ENCODE measurements at regions not wholly inside any gene's neighbourhood (a gene's known extent, or its start where the extent isn't known, plus 50 kb on each side); places are given as distances from the start of the nearest gene placed in this dataset.

DNA sequence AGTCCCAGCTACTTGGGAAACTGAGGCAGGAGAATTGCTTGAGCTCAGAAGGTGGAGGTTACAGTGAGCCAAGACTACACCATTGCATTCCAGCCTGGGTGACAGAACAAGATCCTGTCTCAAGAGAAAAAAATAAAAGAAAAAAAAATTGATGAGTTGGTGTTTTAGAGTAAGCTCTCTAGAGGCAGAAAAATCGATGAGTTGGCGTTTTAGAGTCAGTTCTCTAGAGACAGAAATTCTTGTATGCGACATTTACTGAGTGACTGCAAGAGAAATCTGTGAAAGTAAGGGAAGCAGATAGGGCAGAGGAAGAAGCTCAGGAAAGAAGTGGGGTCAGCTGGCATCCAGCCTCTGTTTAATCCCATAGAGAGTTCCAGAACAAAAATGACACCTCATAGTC lies 298.7 kb upstream of the ARRDC4 start:
- no peak for DNase-seq

DNA sequence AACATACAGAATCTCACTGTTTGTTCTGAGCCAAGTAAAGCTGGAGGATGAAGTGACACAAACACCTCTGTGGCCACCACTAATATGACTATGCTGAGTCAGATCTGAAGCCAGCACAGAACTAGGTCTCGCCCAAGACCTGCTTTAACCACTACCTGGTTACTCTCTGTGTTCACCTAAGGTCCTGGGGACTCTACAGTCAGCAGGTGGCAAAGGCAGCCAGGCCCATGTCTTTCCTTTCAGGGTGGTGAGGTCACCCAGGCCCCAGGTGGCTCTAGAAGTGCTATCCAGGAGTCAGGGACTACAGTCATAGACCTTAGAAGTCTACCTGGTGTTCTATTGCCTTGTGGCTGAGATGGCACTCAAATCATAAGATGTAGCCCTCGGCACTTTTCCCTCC lies 287.9 kb upstream of the ARRDC4 start:
- no peak for DNase-seq

DNA sequence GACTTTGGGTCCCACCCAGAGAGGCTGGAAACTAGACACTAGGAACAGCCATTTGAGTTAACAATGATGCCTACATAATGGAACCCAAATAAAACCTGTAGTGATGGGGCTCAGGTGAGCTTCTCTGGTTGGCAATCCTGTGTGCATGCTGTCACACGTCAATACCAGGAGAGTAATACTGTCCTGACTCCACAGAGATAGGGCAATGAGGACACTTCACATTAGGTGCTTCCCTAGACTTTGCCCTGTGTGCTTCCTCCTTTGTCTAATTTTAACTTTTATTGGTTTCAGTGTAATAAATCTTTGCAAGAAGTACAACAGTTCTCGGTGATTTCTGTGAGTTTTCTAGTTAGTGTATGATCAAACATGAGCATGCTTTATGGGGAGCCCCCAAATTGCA lies 281.8 kb upstream of the ARRDC4 start:
- DNase-seq = no peak

DNA sequence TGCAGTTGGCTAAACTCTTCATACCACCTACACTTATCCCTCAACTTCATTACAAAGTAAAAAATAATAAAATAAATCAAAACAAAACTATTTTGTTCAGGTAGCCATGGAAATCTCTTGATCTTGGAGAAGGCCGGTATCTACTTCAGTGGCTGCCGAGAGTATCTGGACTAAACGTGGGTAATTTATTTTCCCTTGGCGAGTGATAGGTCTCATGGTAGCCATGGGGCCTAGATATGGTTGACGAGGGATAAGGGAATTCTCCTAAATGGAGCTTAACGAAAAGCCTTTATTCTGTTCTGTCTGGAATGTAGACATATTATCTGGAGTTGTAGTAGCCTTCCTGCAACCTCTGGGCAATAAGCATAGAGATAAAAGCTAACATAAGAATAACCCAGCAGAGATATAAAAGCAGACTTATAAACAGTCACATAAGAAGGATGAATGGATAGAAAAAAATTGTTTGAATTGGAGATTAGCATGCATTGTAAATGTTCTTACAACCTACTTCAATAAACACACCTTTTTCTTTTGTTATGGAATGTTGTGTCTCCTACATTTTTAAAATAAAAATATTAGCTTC lies 281.3 kb upstream of the ARRDC4 start:
- no peak for DNase-seq

DNA sequence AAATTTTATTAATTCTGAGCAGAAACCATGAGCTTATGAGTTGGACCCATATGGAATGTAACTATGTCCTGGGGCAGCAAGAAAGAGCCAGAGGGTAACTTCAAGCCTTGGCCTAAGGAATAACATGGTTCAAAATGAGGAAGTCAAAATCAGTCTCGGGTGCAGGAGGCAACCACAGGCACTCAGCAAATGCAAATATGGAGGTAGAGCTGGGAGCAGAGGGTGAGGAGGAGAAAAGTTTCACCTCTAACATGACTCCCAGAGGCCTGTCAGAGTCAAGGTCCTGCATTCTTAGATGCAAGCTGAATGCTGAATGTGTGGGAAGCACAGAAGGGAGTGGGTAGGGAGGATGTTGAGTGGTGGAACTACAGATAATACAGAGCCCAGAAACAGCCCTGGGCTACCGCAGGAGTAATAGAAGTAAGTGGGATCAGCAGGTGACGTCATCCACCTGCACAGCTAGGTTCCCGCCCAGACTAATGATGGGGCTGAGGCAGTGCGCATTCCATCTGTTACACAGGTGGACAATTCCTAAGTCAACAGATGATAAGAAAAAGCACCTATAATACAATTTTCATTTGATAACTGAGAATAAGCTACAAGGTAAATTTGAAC lies 279.8 kb upstream of the ARRDC4 start:
- no peak for DNase-seq

DNA sequence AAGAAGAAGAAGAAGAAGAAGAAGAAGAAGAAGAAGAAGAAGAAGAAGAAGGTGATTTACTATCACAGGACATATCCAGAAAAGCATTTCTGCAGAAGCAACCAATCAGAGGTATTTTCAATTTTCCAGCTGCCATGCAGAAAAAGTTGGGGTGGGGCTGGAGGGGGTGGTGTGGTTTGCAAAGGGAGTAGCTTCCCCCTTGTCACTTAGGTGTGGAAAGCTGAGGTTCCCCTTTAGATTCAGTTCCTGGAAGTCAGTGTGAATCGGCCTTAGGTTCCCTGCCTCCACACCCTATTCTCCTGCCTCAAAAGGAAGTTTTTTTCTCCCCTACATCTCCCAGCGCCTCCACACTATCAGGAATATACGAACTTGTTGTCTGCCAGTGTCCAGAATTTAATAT lies 276.7 kb upstream of the ARRDC4 start:
- no peak for DNase-seq

DNA sequence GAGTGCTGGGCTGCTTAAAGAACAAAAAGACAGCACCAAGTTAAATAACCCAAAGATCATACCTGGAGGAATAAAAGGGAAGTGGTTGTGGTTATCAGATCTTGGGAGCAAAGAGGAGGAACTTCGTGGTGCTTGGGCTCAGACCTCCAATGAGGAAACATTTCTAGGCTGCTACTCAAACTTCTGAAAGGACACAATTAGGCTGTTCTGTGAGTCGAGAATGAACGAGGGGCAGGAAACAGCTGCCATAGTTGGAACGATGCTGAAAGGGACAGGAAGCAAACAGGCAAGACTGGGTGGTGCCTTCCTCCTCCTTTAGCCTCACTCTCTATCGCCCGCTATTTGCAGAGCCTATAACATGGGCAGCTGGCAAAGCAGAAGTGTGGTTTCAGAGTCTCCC lies 276.3 kb upstream of the ARRDC4 start:
- no peak for DNase-seq

DNA sequence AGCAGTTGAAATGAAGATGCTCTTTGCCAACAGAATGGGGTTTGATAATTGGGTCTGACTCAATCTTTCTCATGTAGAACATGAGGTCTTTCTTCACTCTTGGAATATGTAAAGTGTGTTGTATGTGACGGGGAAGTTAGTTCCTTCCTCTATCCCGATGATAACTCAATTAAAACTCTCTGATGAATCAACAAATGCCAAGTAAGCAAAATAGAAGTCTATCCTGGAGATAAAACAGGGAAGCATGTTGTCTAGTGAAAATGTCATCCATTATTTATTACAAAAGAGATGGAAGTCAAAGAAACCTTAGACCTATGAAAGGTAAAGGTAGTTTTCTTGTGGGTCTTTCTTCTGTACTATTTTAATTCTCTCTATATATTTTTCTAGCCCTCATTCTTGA lies 274.2 kb upstream of the ARRDC4 start:
- DNase-seq = no peak

DNA sequence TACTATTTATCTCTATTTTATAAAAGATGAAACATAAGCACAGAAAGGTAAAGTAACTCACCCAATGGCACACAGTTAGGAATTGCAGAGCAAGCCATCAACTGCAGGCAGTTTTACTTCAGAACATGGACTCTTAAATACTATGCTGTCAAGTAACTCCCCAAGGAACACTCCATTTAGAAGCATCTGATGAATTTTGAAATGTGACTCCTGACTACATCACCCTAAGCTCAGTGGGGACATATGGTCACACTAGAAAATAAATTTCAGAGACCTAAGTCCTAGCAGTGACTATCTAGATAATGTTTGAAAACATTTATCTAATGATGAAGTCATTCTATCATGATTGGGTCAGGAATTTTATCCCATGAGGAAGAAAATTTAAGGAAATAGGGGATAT lies 272.8 kb upstream of the ARRDC4 start:
- DNase-seq = no peak

DNA sequence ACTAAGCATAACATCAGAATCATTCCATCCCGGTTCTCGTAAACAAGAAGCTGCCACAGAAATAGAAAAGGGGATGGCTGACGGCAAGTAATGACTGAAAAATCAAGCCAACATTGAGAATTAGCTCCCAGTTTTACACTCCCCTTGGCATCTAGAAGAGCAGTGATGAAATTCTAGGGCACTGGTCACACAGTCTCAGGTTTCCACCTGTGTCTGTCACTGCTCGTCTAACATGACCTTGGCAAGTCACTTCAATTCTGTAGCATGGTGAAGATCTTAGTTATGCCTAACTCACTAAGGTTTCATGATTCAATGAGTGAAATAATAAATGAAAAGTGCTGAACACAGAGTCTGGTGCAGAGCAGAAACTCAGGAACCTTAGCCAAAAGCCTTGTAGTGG lies 272.3 kb upstream of the ARRDC4 start:
- DNase-seq = no peak

DNA sequence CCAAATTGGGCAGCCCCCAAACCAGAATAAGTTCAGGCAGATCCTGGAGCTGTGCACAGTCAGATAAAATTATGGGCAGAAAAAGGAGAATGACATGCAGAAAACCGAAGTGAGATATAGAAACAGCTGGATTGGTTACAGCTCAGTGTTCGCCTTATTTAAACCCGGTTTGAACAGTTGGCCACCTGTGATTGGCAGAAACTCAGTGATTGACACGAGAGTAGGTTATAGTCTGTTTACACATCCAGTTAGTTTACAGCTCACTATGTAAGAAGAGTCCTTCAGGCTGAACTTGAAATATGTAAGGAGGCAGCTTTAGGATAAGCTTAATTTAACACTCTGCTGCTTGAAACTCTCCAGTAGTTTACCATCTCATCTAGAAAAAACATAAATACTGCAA lies 271.6 kb upstream of the ARRDC4 start:
- no peak for DNase-seq

DNA sequence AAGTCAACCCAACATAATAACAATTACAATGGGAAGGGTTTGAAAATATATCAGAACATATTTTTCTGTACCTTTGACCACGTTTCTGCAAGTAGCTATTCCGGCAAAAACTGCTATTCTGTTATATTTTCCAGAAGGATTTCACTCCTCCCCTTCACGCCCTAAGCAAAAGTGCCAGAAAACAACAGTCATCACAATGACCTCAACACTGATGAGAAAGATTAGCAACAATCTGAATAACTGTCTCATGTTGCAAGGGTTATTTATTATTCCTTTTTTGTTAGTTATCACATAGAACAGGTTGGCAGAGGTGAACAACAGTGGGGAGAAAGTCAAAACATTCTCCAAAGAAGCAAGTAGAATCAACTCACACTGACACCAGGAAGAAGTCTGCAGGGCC lies 269.4 kb upstream of the ARRDC4 start:
- no peak for DNase-seq

DNA sequence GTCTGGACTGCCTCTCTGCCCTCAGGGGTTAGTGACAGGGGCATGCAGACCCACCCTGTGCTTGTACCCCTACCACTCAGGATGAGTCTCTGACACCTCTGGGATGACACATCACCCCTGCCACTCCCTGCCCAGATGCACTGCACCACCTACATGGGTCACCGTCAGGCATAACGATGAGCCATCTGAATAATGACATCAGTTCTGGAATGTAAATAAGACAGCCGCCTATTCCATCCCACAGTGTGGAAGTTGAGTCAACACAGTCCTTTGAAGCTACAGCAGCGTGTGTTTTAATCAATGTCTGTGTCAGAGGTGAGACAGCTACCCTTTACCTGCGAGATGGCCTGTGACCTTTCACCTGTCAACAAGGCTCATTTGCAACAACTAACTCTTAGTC lies 268.7 kb upstream of the ARRDC4 start:
- no peak for DNase-seq

DNA sequence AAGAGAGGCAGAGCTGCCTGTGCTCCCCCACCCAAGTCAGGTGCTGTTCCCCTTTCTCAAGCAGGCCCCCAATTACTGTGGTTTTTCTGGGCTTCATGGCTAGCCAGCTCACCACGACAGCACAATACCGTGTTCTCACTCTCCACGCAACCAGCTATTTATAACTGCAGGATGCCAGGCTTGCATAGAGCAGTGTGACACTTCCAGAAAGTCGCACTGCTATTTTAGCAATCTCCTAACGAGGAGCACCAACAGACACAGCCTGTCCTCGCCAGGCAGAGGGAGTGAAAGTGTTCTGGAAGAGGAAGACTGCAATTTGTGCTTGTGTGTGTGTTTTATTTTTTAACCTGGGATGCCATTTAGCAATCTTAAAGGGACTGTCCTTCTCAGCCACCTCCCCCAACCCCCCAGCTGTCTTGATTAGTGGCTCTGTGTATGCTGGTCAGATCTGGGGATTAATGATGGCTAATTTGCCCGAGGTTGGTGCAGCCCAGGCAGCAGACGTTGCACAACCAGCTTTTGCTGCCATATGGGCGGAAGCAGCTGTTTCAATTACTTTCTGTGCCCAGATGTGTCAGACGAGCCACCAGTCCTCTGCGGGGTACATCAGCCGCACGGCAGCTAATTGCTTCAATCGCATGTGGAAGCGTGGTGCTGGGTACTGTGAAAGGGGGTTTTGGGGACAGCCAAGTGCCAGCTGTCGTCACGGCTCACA lies 268.0 kb upstream of the ARRDC4 start:
- no peak for DNase-seq

DNA sequence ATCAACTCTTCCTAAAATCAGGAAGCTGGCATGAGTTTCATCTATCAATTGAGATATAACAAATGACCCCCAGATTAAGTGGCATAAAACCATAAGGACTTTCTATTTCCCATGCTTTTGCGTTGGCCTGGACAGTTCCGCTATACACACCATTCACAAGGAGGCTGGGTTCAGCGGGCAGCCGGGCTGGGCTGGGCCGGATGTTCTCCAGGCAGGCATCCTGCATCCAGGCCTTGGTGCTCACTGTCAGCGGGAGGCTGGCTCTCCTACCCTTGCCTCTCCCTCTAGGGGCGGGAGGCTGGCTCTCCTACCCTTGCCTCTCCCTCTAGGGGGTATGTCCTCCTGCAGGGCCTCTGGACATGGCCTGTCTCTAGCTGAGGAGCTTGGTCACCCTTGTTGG lies 266.0 kb upstream of the ARRDC4 start:
- DNase-seq = no peak

DNA sequence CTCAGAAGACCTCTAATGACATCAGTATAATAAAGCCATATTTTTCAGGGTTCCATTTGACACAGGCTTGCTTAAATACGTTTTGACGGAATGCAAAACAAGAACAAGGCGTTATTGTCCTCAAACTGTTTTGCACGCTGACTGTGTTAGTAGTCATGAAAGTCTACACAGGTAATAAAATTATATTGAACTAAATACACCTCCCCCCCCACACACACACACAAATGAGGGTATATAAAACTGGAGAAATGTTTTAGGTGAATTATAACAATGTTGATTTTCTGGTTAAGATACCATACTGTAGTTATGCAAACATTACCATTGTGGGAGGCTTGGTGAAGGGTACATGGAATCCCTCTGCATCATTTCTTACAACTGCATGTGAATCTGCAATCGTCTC lies 257.1 kb upstream of the ARRDC4 start:
- no peak for DNase-seq

DNA sequence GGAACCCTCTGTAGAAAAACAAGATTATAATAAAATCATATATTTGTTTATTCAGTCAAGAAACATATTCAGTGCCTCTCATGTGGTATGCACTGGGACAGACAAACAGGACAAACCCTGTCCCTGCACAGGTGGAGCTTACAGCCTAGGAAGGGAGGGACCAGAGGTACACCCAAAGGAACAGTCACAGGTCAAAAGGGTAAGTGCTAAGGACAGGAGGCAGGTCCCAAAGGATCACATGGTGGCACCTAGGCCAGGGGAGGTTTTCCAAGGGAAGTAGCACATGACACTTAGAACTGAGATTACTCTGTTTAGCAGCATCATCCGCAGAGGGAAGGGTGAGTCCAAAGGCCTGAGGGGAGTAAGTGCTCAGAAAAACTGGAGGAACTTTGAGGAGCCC lies 254.4 kb upstream of the ARRDC4 start:
- no peak for DNase-seq

DNA sequence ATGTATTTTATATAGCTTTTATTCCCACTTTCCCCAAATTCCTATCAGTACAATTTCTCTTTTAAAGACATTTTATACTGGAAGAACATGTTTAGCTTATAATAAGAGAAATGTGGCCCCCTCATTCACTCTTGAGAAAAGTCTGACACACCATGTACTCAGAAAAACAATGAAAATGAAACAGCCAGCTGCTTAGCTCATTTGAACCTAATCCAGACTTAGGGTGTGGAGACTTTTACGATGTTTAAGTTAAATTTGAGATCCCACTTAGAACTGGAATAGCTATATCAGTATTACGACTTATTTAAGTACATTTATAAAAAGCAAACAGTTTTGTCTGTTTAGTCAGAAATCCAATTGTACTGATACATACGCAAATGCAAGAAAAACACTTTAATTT lies 252.3 kb upstream of the ARRDC4 start:
- DNase-seq = no peak

DNA sequence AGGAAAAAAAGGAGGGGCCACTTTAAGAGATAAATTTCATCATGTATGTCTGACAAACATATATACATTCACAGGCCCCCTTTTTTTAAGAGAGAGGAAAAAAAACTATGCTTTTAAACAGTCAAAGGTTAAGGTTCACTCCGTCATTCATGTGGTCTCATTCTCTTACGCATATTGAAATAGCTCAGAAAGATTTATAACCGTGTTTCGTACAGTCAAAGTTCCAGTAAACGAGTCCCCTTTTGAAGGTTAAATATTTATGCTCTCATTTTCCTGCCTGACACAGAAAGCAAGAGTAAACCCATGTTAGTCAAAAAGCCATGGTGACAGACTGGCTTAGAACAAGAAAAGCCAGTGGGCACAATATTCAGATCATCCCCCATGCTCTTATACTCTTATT lies 248.0 kb upstream of the ARRDC4 start:
- no peak for DNase-seq

DNA sequence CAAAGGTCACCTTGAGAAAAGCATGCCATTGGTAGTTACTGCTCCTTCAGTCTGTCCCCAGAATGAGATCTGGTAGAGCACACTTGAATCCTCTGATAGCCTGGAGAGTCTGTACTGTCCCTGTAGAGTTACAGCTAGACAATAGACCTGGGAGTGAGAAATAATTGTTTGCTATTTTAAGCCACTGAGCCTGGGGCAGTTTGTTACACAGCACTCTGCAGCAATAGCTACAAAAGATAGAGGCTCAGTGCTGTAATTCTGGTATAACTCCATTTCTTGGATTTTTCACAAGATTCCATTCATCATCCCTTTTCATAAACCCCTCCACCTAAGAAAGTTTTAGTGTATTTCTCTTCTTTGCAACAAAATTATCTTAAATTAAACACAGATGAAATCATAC lies 242.7 kb upstream of the ARRDC4 start:
- no peak for DNase-seq

DNA sequence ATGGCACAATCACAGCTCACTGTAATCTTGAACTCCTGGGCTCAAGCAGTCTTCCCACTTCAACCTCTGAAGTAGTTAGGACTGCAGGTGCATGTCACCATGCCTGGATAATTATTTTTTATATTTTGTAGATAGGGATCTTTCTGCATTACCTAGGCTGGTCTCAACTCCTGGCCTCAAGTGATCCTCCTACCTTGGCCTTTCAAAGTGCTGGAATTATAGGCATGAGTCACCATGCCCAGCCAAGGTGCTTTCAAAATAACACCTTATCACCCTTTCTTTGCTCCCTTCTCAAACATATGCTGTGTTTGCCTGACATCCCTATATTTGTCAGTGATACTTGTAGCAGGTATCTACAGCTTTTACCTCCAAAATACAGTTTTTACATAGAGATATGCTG lies 242.0 kb upstream of the ARRDC4 start:
- no peak for DNase-seq

DNA sequence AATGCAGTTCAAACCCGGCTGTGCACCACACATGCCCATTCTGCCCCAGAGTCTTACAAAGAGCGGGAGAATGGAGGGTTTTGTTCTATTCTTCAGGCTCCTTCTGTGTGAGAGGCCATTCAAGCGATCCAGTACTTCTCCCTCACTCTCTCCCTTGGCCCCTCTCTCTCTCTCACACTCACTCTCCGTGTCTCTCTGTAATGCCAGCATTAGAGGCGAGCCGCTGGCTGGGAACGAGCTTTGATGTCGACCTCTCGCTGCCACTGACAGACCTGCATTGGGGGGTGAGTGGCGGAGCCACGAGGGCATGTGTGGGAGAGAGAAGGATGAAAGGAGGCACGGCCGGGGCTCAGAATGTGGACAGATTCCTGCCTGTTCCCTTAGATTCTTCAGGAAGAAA lies 231.7 kb upstream of the ARRDC4 start:
- no peak for DNase-seq

DNA sequence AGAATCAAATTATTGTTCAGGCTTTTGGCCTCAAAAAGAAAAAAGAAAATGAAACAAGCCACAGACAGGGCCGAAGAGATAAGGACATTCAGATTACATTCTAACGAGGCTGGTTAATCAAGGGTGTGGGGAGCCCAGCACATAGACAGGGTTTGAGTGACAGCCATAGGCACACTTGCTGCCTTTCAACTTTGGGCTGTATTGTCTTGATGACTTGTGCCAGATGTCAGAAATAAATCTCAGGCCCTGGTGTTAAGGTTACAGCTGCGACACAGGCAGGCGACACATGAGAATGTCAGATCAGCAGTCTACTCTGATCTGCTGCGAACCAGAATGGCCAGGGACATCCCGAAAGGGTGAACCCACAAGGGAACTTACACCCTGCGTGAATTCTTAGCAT lies 231.2 kb upstream of the ARRDC4 start:
- DNase-seq = no peak

DNA sequence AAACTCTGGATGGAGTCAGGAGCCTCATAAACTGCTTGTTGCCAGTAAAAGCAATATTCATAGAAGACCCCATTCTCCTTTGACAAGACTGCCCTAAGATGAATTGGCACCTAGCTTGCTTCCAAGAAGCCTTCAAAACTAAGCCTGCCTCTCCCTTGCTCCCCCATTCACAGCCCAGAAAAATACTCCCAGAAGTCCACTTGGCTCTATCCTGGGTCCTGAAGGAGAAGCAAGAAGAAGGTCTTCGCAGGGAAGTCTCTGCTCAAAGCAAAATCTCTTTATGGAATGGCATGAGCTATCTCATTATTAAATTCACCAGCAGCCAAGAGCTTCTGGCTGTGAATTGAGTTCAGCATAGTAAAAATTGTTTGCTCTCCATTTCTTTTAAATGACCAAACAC lies 230.2 kb upstream of the ARRDC4 start:
- DNase-seq = no peak

DNA sequence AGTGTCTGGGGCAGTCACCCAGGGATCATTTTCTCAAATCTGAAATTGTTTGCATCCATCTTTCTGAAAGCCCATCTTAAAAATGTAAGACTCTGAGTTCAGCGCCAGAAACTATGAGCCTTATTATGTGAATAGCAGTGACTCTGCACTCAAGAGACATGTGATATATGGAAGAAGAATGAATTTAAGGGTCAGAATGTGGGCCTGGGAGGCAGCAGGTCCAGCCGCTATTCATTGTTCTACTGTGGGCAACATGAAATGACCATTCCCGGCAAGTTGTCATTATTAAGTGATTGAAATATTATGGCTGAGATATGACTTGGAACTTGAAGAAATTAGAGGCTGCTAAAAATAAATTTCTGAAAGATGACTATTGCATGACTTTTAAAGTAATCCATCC lies 228.6 kb upstream of the ARRDC4 start:
- no peak for DNase-seq

Measured in activated CD4-positive, alpha-beta T cell treated with anti-CD3 and anti-CD28 coated beads, Interleukin-10, Interleukin-2, amounts not matched to agents 100 ng/mL and 50 ng/mL, durations not matched to agents 16 hours and 8 hours (primary cell).